ENCODE measurements at regions not wholly inside any gene's neighbourhood (a gene's known extent, or its start where the extent isn't known, plus 50 kb on each side); places are given as distances from the start of the nearest gene placed in this dataset.

GRCh38 chr22:33116841-33117547, 58.8 kb upstream of the SYN3 start:
- 13% methylated on average over 1 of the region's 2 CpGs for WGBS (ENCODE audit: insufficient coverage)
- ATAC-seq (ENCODE audit: low read depth): no peak
- no peak overlapping the region for H2AFZ ChIP-seq (ENCODE audit: insufficient read depth, low read depth, low read length, poor library complexity, severe bottlenecking)

GRCh38 chr22:33114565-33114964, 56.4 kb upstream of the SYN3 start:
- CTCF ChIA-PET: no interaction called here
- Histone ChIP-seq H3K4me2 (replicated peaks; ENCODE audit: low read depth, low read length, poor library complexity, severe bottlenecking) (no peak overlapping the region), H3K9ac (ENCODE audit: low read length) (no peak overlapping the region), H3K4me1 (ENCODE audit: control insufficient read depth in 2 of 2, insufficient read depth in 2 of 2, low read length in 2 of 2) (peaks cover 6 to 9% of the 10 kb centered on the region in 2 donors), H3K27ac (ENCODE audit: low read length in 2 of 2) (no peak overlapping the region), H2AFZ (ENCODE audit: insufficient read depth, low read depth, low read length, poor library complexity, severe bottlenecking) (no peak overlapping the region), H3K4me3 (ENCODE audit: control extremely low read depth in 1 of 5, extremely low read depth in 1 of 5, insufficient read depth in 1 of 5, low read depth in 2 of 5, low read length in 4 of 5) (no peak overlapping the region), H4K20me1 (ENCODE audit: control insufficient read depth, insufficient read depth, low read length, poor library complexity, severe bottlenecking) (no peaks in the 10 kb centered on the region), H3K79me2 (ENCODE audit: control insufficient read depth, insufficient read depth, low read length) (no peaks in the 10 kb centered on the region), H3K27me3 (replicated peaks in 1 of 4; ENCODE audit: control extremely low read depth in 1 of 4, control insufficient read depth in 3 of 4, insufficient read depth in 4 of 4, low read length in 3 of 4) (no peaks in the 10 kb centered on the region), H3K9me3 (ENCODE audit: control extremely low read depth in 1 of 3, control insufficient read depth in 2 of 3, insufficient read depth in 1 of 3, low read length in 2 of 3) (no peaks in the 10 kb centered on the region), H3K36me3 (replicated peaks in 1 of 2; ENCODE audit: control extremely low read depth in 1 of 2, control insufficient read depth in 1 of 2, extremely low read depth in 1 of 2, insufficient read depth in 2 of 2, low read length in 1 of 2) (no peaks in the 10 kb centered on the region)
- no peaks in the 10 kb centered on the region for H3K9me3 Mint-ChIP-seq (ENCODE audit: insufficient read depth)
- TF ChIP-seq EZH2 (IDR thresholded peaks at IDR 0.05; ENCODE audit: borderline replicate concordance, insufficient read depth, low read depth, low read length, poor library complexity, severe bottlenecking): no peak
- no peak for TF ChIP-seq CTCF (IDR thresholded peaks at IDR 0.05)
- H3K4me1 Mint-ChIP-seq: peaks cover 17% of the 10 kb centered on the region
- H3K4me3 Mint-ChIP-seq: no peak overlapping the region
- H3K27me3 Mint-ChIP-seq: peaks cover 2% of the 10 kb centered on the region
- DNase-seq (no peak), ATAC-seq (ENCODE audit: low read depth) (no peak)
- H3K27ac Mint-ChIP-seq: no peak overlapping the region
- intact Hi-C loops (cut with micrococcal nuclease): no loop called here
- POLR2A ChIA-PET: no interaction called here

More at GRCh38 chr22:33116841-33117547, 58.8 kb upstream of the SYN3 start:
- Mint-ChIP-seq H3K9me3 (ENCODE audit: insufficient read depth) (no peaks in the 10 kb centered on the region), H3K27me3 (no peaks in the 10 kb centered on the region), H3K4me1 (peaks cover 10% of the 10 kb centered on the region), H3K27ac (no peak overlapping the region), H3K4me3 (no peak overlapping the region)
- intact Hi-C loops (cut with micrococcal nuclease): no loop called here
- Histone ChIP-seq H3K27me3 (replicated peaks in 1 of 4; ENCODE audit: control extremely low read depth in 1 of 4, control insufficient read depth in 3 of 4, insufficient read depth in 4 of 4, low read length in 3 of 4) (no peaks in the 10 kb centered on the region), H3K9ac (ENCODE audit: low read length) (no peak overlapping the region), H3K4me3 (ENCODE audit: control extremely low read depth in 1 of 5, extremely low read depth in 1 of 5, insufficient read depth in 1 of 5, low read depth in 2 of 5, low read length in 4 of 5) (no peak overlapping the region), H4K20me1 (ENCODE audit: control insufficient read depth, insufficient read depth, low read length, poor library complexity, severe bottlenecking) (no peaks in the 10 kb centered on the region), H3K4me2 (replicated peaks; ENCODE audit: low read depth, low read length, poor library complexity, severe bottlenecking) (no peak overlapping the region), H3K36me3 (replicated peaks in 1 of 2; ENCODE audit: control extremely low read depth in 1 of 2, control insufficient read depth in 1 of 2, extremely low read depth in 1 of 2, insufficient read depth in 2 of 2, low read length in 1 of 2) (no peaks in the 10 kb centered on the region), H3K79me2 (ENCODE audit: control insufficient read depth, insufficient read depth, low read length) (no peaks in the 10 kb centered on the region), H3K9me3 (ENCODE audit: control extremely low read depth in 1 of 3, control insufficient read depth in 2 of 3, insufficient read depth in 1 of 3, low read length in 2 of 3) (no peaks in the 10 kb centered on the region), H3K27ac (ENCODE audit: low read length in 2 of 2) (no peak overlapping the region), H3K4me1 (ENCODE audit: control insufficient read depth in 2 of 2, insufficient read depth in 2 of 2, low read length in 2 of 2) (peaks cover 6 to 9% of the 10 kb centered on the region in 2 donors)
- no peak for DNase-seq
- CTCF ChIA-PET: no interaction called here
- no peak for TF ChIP-seq CTCF (IDR thresholded peaks at IDR 0.05)
- no peak for TF ChIP-seq EZH2 (IDR thresholded peaks at IDR 0.05; ENCODE audit: borderline replicate concordance, insufficient read depth, low read depth, low read length, poor library complexity, severe bottlenecking)
- POLR2A ChIA-PET: no interaction called here
